Liver (tissue), 8 donors: ENCODE measurements at regions not wholly inside any gene's neighbourhood (a gene's known extent, or its start where the extent isn't known, plus 50 kb on each side); places are given as distances from the start of the nearest gene placed in this dataset.

Source experiments
- DNase-seq: peaks from one replicate; pipeline ENCODE4 v3.0.0-alpha.2; 2017; ENCODE audit warnings: low spot score
- H3K27ac ChIP-seq, 2 donors: one replicate each; pipeline ENCODE4 v1.7.0; 2013; ENCODE audit warnings: inconsistent platforms in 2 of 2, low read length in 2 of 2, control low read depth in 1 of 2, low read depth in 1 of 2, mild to moderate bottlenecking in 1 of 2
- H3K27me3 ChIP-seq, 4 donors: one replicate each; pipeline versions ENCODE4 v1.6.1 to v1.7.0; 2013; ENCODE audit warnings: low read length in 3 of 4, inconsistent platforms in 1 of 4, mild to moderate bottlenecking in 1 of 4, moderate library complexity in 1 of 4; ENCODE audit not compliant: control insufficient read depth in 4 of 4, insufficient read depth in 4 of 4
- H3K36me3 ChIP-seq, 4 donors: one replicate each; pipeline versions ENCODE4 v1.6.1 to v1.7.0; 2013; ENCODE audit warnings: low read length in 3 of 4, mild to moderate bottlenecking in 3 of 4, low read depth in 1 of 4, moderate library complexity in 1 of 4; ENCODE audit not compliant: control insufficient read depth in 4 of 4, insufficient read depth in 3 of 4
- H3K4me1 ChIP-seq, 4 donors: one replicate each; pipeline versions ENCODE4 v1.6.1 to v1.7.0; 2013; ENCODE audit warnings: low read length in 3 of 4, mild to moderate bottlenecking in 3 of 4, moderate library complexity in 1 of 4; ENCODE audit not compliant: control insufficient read depth in 4 of 4, insufficient read depth in 4 of 4
- H3K4me3 ChIP-seq, 3 donors: one replicate each; pipeline versions ENCODE4 v1.6.1 to v1.7.0; 2013; ENCODE audit warnings: low read length in 3 of 3, control low read depth in 1 of 3, low read depth in 1 of 3, mild to moderate bottlenecking in 1 of 3
- H3K9ac ChIP-seq, 2 donors: one replicate each; pipeline ENCODE4 v1.7.0; 2013; ENCODE audit warnings: low read length in 2 of 2, mild to moderate bottlenecking in 2 of 2, moderate library complexity in 2 of 2, control low read depth in 1 of 2, low read depth in 1 of 2
- H3K9me3 ChIP-seq, 4 donors: one replicate each; pipeline versions ENCODE4 v1.6.1 to v1.7.0; 2013; ENCODE audit warnings: low read length in 3 of 4; ENCODE audit not compliant: control insufficient read depth in 4 of 4
- FOXA1 ChIP-seq: IDR thresholded peaks from 2 replicates; pipeline ENCODE4 v1.6.1; 2016; ENCODE audit warnings: antibody characterized with exemption
- FOXA2 ChIP-seq: IDR thresholded peaks from 2 replicates; pipeline ENCODE4 v1.6.1; 2016; ENCODE audit warnings: antibody characterized with exemption
- HNF4A ChIP-seq, 2 donors: conservative IDR thresholded peaks; 2 replicates each; pipeline ENCODE4 v1.6.1; 2016; ENCODE audit warnings: antibody characterized with exemption in 2 of 2, mild to moderate bottlenecking in 2 of 2
- HNF4G ChIP-seq: IDR thresholded peaks from 2 replicates; pipeline ENCODE4 v1.6.1; 2016; ENCODE audit warnings: antibody characterized with exemption
- JUND ChIP-seq, 2 donors: IDR thresholded peaks; 2 replicates each; pipeline ENCODE4 v1.6.1; 2016; ENCODE audit warnings: antibody characterized with exemption in 2 of 2
- NR2F2 ChIP-seq: IDR thresholded peaks from 2 replicates; pipeline ENCODE4 v1.6.1; 2016; ENCODE audit warnings: antibody characterized with exemption
- RXRA ChIP-seq, 2 donors: IDR thresholded peaks; 2 replicates each; pipeline ENCODE4 v1.6.1; 2017 to 2018; ENCODE audit warnings: antibody characterized with exemption in 2 of 2, mild to moderate bottlenecking in 1 of 2
- SP1 ChIP-seq: IDR thresholded peaks from 2 replicates; pipeline ENCODE4 v1.6.1; 2018; ENCODE audit warnings: antibody characterized with exemption, mild to moderate bottlenecking
- TAF1 ChIP-seq: conservative IDR thresholded peaks from 2 replicates; pipeline ENCODE4 v1.6.1; 2016; ENCODE audit warnings: antibody characterized with exemption, mild to moderate bottlenecking
- YY1 ChIP-seq: IDR thresholded peaks from 2 replicates; pipeline ENCODE4 v1.6.1; 2016; ENCODE audit warnings: antibody characterized with exemption, mild to moderate bottlenecking
- WGBS: extraction: QIAGEN DNeasy Blood & Tissue Kit; methylation state at CpG from one replicate; pipeline ENCODE4 v1.1.7; 2013; 5-methylcytosine and 5-hydroxymethylcytosine counted together
- TF ChIP-seq, protein P1 (sequence below): IDR thresholded peaks from 2 replicates; pipeline ENCODE4 v1.6.1; 2016; ENCODE audit warnings: antibody characterized with exemption
- TF ChIP-seq, protein P2 (sequence below): IDR thresholded peaks from 2 replicates; pipeline ENCODE4 v1.6.1; 2016; ENCODE audit warnings: antibody characterized with exemption, mild to moderate bottlenecking
- TF ChIP-seq, protein P3 (sequence below): IDR thresholded peaks from 2 replicates; pipeline ENCODE4 v1.6.1; 2016; ENCODE audit warnings: antibody characterized with exemption
- TF ChIP-seq, protein P4 (sequence below): IDR thresholded peaks from 2 replicates; pipeline ENCODE4 v1.6.1; 2016; ENCODE audit warnings: antibody characterized with exemption
- TF ChIP-seq, protein P5 (sequence below): fragments of 150-350 bp; IDR thresholded peaks from 2 replicates; pipeline ENCODE4 v1.5.1; 2017; ENCODE audit warnings: improper control_type of control experiment, low read depth, low read length; ENCODE audit not compliant: missing input control
- donor health status: healthy.
- donor health status: healthy.
- donor health status: healthy.
- donor health status: healthy.
- donor health status: healthy.

DNA sequence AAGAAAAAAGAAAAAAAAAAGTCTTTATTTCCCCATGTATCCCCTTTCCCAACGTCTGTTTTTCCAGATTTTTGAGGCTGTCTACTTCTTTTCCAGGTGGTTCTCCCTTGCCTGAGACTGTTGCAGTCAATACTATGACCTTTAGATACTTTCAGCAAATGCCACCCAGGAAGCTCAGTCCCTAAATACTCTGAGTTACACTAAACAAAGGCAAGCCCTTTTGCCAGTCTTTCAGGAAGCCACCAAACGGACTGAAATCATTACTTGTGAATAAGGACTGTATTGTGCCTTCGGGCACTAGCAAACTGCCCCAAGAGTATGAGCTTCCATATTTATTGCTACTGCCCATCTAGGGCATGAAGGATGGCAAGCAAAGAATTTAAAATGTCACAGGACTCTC is 621.3 kb downstream of the SUCLG1 start:
- DNase-seq, result no peak
- H3K27ac ChIP-seq, result no peak overlapping the region
- TF ChIP-seq, protein P1, sequence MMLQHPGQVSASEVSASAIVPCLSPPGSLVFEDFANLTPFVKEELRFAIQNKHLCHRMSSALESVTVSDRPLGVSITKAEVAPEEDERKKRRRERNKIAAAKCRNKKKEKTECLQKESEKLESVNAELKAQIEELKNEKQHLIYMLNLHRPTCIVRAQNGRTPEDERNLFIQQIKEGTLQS, result no peak
- no peak for TF ChIP-seq RXRA (IDR thresholded peaks at IDR 0.05)
- TF ChIP-seq, protein P2, sequence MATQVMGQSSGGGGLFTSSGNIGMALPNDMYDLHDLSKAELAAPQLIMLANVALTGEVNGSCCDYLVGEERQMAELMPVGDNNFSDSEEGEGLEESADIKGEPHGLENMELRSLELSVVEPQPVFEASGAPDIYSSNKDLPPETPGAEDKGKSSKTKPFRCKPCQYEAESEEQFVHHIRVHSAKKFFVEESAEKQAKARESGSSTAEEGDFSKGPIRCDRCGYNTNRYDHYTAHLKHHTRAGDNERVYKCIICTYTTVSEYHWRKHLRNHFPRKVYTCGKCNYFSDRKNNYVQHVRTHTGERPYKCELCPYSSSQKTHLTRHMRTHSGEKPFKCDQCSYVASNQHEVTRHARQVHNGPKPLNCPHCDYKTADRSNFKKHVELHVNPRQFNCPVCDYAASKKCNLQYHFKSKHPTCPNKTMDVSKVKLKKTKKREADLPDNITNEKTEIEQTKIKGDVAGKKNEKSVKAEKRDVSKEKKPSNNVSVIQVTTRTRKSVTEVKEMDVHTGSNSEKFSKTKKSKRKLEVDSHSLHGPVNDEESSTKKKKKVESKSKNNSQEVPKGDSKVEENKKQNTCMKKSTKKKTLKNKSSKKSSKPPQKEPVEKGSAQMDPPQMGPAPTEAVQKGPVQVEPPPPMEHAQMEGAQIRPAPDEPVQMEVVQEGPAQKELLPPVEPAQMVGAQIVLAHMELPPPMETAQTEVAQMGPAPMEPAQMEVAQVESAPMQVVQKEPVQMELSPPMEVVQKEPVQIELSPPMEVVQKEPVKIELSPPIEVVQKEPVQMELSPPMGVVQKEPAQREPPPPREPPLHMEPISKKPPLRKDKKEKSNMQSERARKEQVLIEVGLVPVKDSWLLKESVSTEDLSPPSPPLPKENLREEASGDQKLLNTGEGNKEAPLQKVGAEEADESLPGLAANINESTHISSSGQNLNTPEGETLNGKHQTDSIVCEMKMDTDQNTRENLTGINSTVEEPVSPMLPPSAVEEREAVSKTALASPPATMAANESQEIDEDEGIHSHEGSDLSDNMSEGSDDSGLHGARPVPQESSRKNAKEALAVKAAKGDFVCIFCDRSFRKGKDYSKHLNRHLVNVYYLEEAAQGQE, result no peak
- no peak for TF ChIP-seq HNF4A (conservative IDR thresholded peaks at IDR 0.05)
- TF ChIP-seq, protein P3, sequence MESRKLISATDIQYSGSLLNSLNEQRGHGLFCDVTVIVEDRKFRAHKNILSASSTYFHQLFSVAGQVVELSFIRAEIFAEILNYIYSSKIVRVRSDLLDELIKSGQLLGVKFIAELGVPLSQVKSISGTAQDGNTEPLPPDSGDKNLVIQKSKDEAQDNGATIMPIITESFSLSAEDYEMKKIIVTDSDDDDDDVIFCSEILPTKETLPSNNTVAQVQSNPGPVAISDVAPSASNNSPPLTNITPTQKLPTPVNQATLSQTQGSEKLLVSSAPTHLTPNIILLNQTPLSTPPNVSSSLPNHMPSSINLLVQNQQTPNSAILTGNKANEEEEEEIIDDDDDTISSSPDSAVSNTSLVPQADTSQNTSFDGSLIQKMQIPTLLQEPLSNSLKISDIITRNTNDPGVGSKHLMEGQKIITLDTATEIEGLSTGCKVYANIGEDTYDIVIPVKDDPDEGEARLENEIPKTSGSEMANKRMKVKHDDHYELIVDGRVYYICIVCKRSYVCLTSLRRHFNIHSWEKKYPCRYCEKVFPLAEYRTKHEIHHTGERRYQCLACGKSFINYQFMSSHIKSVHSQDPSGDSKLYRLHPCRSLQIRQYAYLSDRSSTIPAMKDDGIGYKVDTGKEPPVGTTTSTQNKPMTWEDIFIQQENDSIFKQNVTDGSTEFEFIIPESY, result no peak
- no peak for TF ChIP-seq FOXA2
- TF ChIP-seq TAF1, result no peak
- no peak for TF ChIP-seq FOXA1
- TF ChIP-seq, protein P4, sequence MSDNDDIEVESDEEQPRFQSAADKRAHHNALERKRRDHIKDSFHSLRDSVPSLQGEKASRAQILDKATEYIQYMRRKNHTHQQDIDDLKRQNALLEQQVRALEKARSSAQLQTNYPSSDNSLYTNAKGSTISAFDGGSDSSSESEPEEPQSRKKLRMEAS, result no peak
- no peak for TF ChIP-seq JUND (IDR thresholded peaks at IDR 0.05)
- TF ChIP-seq HNF4G, result no peak
- TF ChIP-seq, protein P5, sequence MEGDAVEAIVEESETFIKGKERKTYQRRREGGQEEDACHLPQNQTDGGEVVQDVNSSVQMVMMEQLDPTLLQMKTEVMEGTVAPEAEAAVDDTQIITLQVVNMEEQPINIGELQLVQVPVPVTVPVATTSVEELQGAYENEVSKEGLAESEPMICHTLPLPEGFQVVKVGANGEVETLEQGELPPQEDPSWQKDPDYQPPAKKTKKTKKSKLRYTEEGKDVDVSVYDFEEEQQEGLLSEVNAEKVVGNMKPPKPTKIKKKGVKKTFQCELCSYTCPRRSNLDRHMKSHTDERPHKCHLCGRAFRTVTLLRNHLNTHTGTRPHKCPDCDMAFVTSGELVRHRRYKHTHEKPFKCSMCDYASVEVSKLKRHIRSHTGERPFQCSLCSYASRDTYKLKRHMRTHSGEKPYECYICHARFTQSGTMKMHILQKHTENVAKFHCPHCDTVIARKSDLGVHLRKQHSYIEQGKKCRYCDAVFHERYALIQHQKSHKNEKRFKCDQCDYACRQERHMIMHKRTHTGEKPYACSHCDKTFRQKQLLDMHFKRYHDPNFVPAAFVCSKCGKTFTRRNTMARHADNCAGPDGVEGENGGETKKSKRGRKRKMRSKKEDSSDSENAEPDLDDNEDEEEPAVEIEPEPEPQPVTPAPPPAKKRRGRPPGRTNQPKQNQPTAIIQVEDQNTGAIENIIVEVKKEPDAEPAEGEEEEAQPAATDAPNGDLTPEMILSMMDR, result no peak
- no peak for TF ChIP-seq YY1
- TF ChIP-seq NR2F2, result no peak
- H3K9ac ChIP-seq, result no peak overlapping the region
- H3K36me3 ChIP-seq, result no peaks in the 10 kb centered on the region
- 69% methylated on average over 3 of the region's 3 CpGs for WGBS
- no peaks in the 10 kb centered on the region for H3K9me3 ChIP-seq
- no peaks in the 10 kb centered on the region for H3K4me1 ChIP-seq
- no peaks in the 10 kb centered on the region for H3K27me3 ChIP-seq
- H3K4me3 ChIP-seq, result no peak overlapping the region

DNA sequence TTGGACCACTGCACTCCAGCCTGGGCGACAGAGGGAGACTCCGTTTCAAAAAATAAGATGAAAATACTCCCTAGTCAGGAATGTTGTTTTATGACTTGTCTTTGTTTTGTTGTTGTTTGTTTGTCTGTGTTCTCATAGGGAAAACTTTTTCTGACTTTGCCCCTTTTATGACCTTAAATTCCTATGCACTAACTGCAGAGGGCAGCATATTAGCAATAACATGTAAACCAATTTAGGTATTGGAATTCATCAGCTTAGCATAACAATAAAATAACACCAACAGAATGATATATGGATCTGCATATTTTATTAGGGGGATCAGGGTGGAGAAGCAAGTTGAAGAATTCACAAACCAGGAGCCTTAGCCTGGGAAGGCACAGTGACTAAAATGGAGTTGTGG is 631.5 kb downstream of the SUCLG1 start:
- Histone ChIP-seq H3K27me3 (no peaks in the 10 kb centered on the region), H3K36me3 (no peaks in the 10 kb centered on the region), H3K9ac (no peak overlapping the region), H3K27ac (no peak overlapping the region), H3K4me3 (no peak overlapping the region), H3K9me3 (no peaks in the 10 kb centered on the region), H3K4me1 (no peaks in the 10 kb centered on the region)
- no peak for TF ChIP-seq HNF4A (conservative IDR thresholded peaks at IDR 0.05)
- no peak for TF ChIP-seq SP1
- TF ChIP-seq HNF4G, result no peak
- no peak for TF ChIP-seq RXRA (IDR thresholded peaks at IDR 0.05)
- TF ChIP-seq TAF1, result no peak
- TF ChIP-seq NR2F2, result no peak
- TF ChIP-seq, protein P2, result no peak
- TF ChIP-seq YY1, result no peak
- TF ChIP-seq, protein P5, result no peak
- WGBS, result 96% methylated on average over 2 of the region's 2 CpGs
- no peak for DNase-seq
